Activated effector memory CD4-positive, alpha-beta T cell treated with anti-CD3 and anti-CD28 coated beads, Interleukin-2, amount 50 U/mL, for 16 hours (primary cell): ENCODE measurements at regions not wholly inside any gene's neighbourhood (a gene's known extent, or its start where the extent isn't known, plus 50 kb on each side); places are given as distances from the start of the nearest gene placed in this dataset.
"Not testable (repeated sequence)": the region's sequence is repeated elsewhere in the genome, so short reads cannot be mapped to it uniquely, and the experiment has no call there.

Experiments used
- DNase-seq: peaks from one replicate; pipeline ENCODE4 v3.0.0-alpha.2; 2020

- no peak for DNase-seq
Observed at GRCh38 chr12:47367912-47368537, 288.3 kb upstream of the AMIGO2 start.

- no peak for DNase-seq
Observed at GRCh38 chr12:47366579-47366978, 286.8 kb upstream of the AMIGO2 start.

- no peak for DNase-seq
Observed at GRCh38 chr12:47366157-47366556, 286.4 kb upstream of the AMIGO2 start.

GRCh38 chr12:47365443-47366076 lies 285.8 kb upstream of the AMIGO2 start:
- DNase-seq = not testable (repeated sequence)

- no peak for DNase-seq
Observed at GRCh38 chr12:47364261-47364660, 284.5 kb upstream of the AMIGO2 start.

GRCh38 chr12:47362126-47362705 lies 282.5 kb upstream of the AMIGO2 start:
- DNase-seq = no peak

- peak; percentile 76 for DNase-seq
Observed at GRCh38 chr12:47361389-47362021, 281.7 kb upstream of the AMIGO2 start.

GRCh38 chr12:47360771-47361388 lies 281.1 kb upstream of the AMIGO2 start:
- peak; percentile 82 for DNase-seq

- no peak for DNase-seq
Observed at GRCh38 chr12:47360093-47360480, 280.3 kb upstream of the AMIGO2 start.

- DNase-seq = no peak
Observed at GRCh38 chr12:47359310-47360092, 279.7 kb upstream of the AMIGO2 start.

- not testable (repeated sequence) for DNase-seq
Observed at GRCh38 chr12:47357006-47357405, 277.2 kb upstream of the AMIGO2 start.

GRCh38 chr12:47356129-47356700 lies 276.5 kb upstream of the AMIGO2 start:
- DNase-seq = no peak

- no peak for DNase-seq
Observed at GRCh38 chr12:47353508-47353907, 273.7 kb upstream of the AMIGO2 start.

- DNase-seq = no peak
Observed at GRCh38 chr12:47352067-47352466, 272.3 kb upstream of the AMIGO2 start.

GRCh38 chr12:47351526-47351925 lies 271.8 kb upstream of the AMIGO2 start:
- no peak for DNase-seq

- DNase-seq = no peak
Observed at GRCh38 chr12:47350062-47350408, 270.3 kb upstream of the AMIGO2 start.

- no peak for DNase-seq
Observed at GRCh38 chr12:47349137-47350061, 269.6 kb upstream of the AMIGO2 start.

GRCh38 chr12:47348206-47348605 lies 268.4 kb upstream of the AMIGO2 start:
- no peak for DNase-seq

- no peak for DNase-seq
Observed at GRCh38 chr12:47346251-47347019, 266.7 kb upstream of the AMIGO2 start.
